Heart left ventricle (tissue), 13 donors: ENCODE measurements at regions not wholly inside any gene's neighbourhood (a gene's known extent, or its start where the extent isn't known, plus 50 kb on each side); places are given as distances from the start of the nearest gene placed in this dataset.

ENCODE experiments used
- CTCF ChIP-seq, 12 donors: fragments of 200-600 bp; sonication (generic) in 4 of 12; IDR thresholded peaks; one replicate each; pipeline versions ENCODE4 v1.5.0 to v1.8.0; 2018 to 2022; ENCODE audit warnings: antibody characterized with exemption in 12 of 12, mild to moderate bottlenecking in 5 of 12
- POLR2A ChIP-seq, 2 donors: fragments of 450-650 bp; IDR thresholded peaks; one replicate each; pipeline ENCODE4 v1.6.1; 2017; ENCODE audit warnings: antibody characterized with exemption in 2 of 2, mild to moderate bottlenecking in 2 of 2, moderate library complexity in 2 of 2
- donor health status: ischemic (EF 13 %, LVEDD 7.1; RV severe dilation, severe dysfunction).
- donor health status: DM: no; HTN: yes; CAD: no.
- donor health status: DM: no; HTN: no; CAD: no.
- donor health status: ischemic (EF 25% LVEDD 6.9; RV normal size, moderate dysfunction).
- donor health status: ischemic (EF 25% LVEDD 5.7; RV mildly dilated, moderate dysfunction).
- donor health status: ischemic (EF 35%, LVEDD 5.7; RV mildly dilated, moderate dysfunction).
- donor health status: nonischemic (EF 11% LVEDD 7.7; RV severe dilation, severe dysfunction).
- donor health status: DM: yes; HTN: yes; CAD: no.
- donor health status: PGD.
- donor health status: ischemic (EF 29% LVEDD 5.4; RV normal size, mild dysfunction).
- donor health status: nonischemic (EF 23%, LVEDD 6.1; RV moderate dilation, normal function).

DNA sequence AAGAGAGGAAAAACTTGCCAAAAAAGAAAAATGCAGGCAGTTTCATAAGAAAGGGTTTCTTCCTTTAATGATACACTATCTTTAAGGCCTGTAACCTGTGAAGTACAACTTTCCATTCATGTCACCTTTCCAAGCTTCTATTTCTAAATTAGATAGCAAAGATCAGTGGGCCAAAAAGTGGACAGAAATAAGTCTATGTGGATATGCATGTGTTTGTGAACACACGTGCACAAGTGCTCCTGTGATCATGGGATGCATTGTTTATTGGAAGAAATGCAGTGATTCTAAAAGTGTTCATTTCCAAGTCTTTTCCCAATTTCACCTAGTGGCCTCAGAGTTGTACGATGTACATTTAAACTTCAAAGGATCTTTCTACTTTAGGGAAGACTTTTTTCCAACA lies 230.0 kb upstream of the BLID start:
- TF ChIP-seq POLR2A (IDR thresholded peaks at IDR 0.05) (no peak), CTCF (IDR thresholded peaks at IDR 0.05) (no peak)
